ENCODE measurements at regions not wholly inside any gene's neighbourhood (a gene's known extent, or its start where the extent isn't known, plus 50 kb on each side); places are given as distances from the start of the nearest gene placed in this dataset.

- no peak overlapping the region for H3K4me3 ChIP-seq
- H3K36me3 ChIP-seq = no peaks in the 10 kb centered on the region
- no peak for TF ChIP-seq CTCF (IDR thresholded peaks at IDR 0.05)
- TF ChIP-seq EP300 (IDR thresholded peaks at IDR 0.05) = no peak
- TF ChIP-seq POLR2A (IDR thresholded peaks at IDR 0.05) = no peak
- 27 to 29% methylated on average over 6 of the region's 6 CpGs for WGBS, 2 donors
- peaks cover 0 to 9% (median 0%) of the 10 kb centered on the region in 4 donors for H3K4me1 ChIP-seq
- no peak overlapping the region for H3K27ac ChIP-seq
- H3K9me3 ChIP-seq = no peaks in the 10 kb centered on the region
- no peaks in the 10 kb centered on the region for H3K27me3 ChIP-seq
- no peak for DNase-seq (ENCODE audit: low spot score in 2 of 2)
Observed at GRCh38 chr19:30734669-30735068, 362.5 kb downstream of the ZNF536 start.

GRCh38 chr19:30733826-30734550 is 361.8 kb downstream of the ZNF536 start:
- DNase-seq (ENCODE audit: low spot score in 2 of 2) = peak in 1 of 2 donors; percentile 52
- no peak overlapping the region for H3K4me3 ChIP-seq
- no peak for TF ChIP-seq EP300 (IDR thresholded peaks at IDR 0.05)
- TF ChIP-seq POLR2A (IDR thresholded peaks at IDR 0.05) = no peak
- TF ChIP-seq CTCF (IDR thresholded peaks at IDR 0.05) = no peak
- no peak overlapping the region for H3K27ac ChIP-seq
- peaks cover 0 to 5% (median 0%) of the 10 kb centered on the region in 4 donors for H3K4me1 ChIP-seq
- no peaks in the 10 kb centered on the region for H3K36me3 ChIP-seq
- no peaks in the 10 kb centered on the region for H3K27me3 ChIP-seq
- 66% methylated on average over 15 of the region's 15 CpGs for WGBS, 2 donors
- H3K9me3 ChIP-seq = no peaks in the 10 kb centered on the region

- Histone ChIP-seq H3K27ac (no peak overlapping the region), H3K9me3 (no peaks in the 10 kb centered on the region), H3K27me3 (no peaks in the 10 kb centered on the region), H3K4me1 (peaks cover 0 to 5% (median 0%) of the 10 kb centered on the region in 4 donors), H3K4me3 (no peak overlapping the region), H3K36me3 (no peaks in the 10 kb centered on the region)
- DNase-seq (ENCODE audit: low spot score in 2 of 2) = no peak
- no peak for TF ChIP-seq POLR2A (IDR thresholded peaks at IDR 0.05)
- no peak for TF ChIP-seq CTCF (IDR thresholded peaks at IDR 0.05)
- TF ChIP-seq EP300 (IDR thresholded peaks at IDR 0.05) = no peak
- 64 to 70% methylated on average over 3 of the region's 3 CpGs for WGBS, 2 donors
Observed at GRCh38 chr19:30731591-30731990, 359.4 kb downstream of the ZNF536 start.

GRCh38 chr19:30729451-30729850 is 357.3 kb downstream of the ZNF536 start:
- no peak overlapping the region for H3K4me3 ChIP-seq
- no peaks in the 10 kb centered on the region for H3K9me3 ChIP-seq
- H3K27me3 ChIP-seq = no peaks in the 10 kb centered on the region
- no peaks in the 10 kb centered on the region for H3K36me3 ChIP-seq
- H3K4me1 ChIP-seq = peaks cover 0 to 2% (median 0%) of the 10 kb centered on the region in 4 donors
- no peak overlapping the region for H3K27ac ChIP-seq
- no peak for TF ChIP-seq POLR2A (IDR thresholded peaks at IDR 0.05)
- no peak for TF ChIP-seq CTCF (IDR thresholded peaks at IDR 0.05)
- TF ChIP-seq EP300 (IDR thresholded peaks at IDR 0.05) = no peak
- DNase-seq (ENCODE audit: low spot score in 2 of 2) = no peak
- 67 to 76% methylated on average over 6 of the region's 6 CpGs for WGBS, 2 donors

GRCh38 chr19:30722761-30723160 is 350.6 kb downstream of the ZNF536 start:
- DNase-seq (ENCODE audit: low spot score in 2 of 2) = no peak
- Histone ChIP-seq H3K27ac (no peak overlapping the region), H3K27me3 (no peaks in the 10 kb centered on the region), H3K4me3 (no peak overlapping the region), H3K36me3 (no peaks in the 10 kb centered on the region), H3K9me3 (no peaks in the 10 kb centered on the region), H3K4me1 (peaks cover 0 to 18% (median 6%) of the 10 kb centered on the region in 4 donors)
- WGBS, 2 donors = 69 to 74% methylated on average over 9 of the region's 9 CpGs
- TF ChIP-seq POLR2A (IDR thresholded peaks at IDR 0.05) (no peak), EP300 (IDR thresholded peaks at IDR 0.05) (no peak), CTCF (IDR thresholded peaks at IDR 0.05) (no peak)

Measured in tibial nerve (tissue), 4 donors.